OCI-LY1 (cell line): ENCODE measurements at regions not wholly inside any gene's neighbourhood (a gene's known extent, or its start where the extent isn't known, plus 50 kb on each side); places are given as distances from the start of the nearest gene placed in this dataset.

ENCODE experiments used
- H2AFZ ChIP-seq: fragments of 200-600 bp; sonication (generic), shearing (Covaris generic); 2 replicates; pipeline ENCODE4 v1.6.0; 2014; ENCODE audit warnings: antibody characterized with exemption, mild to moderate bottlenecking, low read length
- H3F3A ChIP-seq: fragments of 200-600 bp; sonication (generic), shearing (Covaris generic); 2 replicates; pipeline ENCODE4 v1.6.0; 2014; ENCODE audit warnings: mild to moderate bottlenecking, antibody characterized with exemption, low read length, moderate library complexity; ENCODE audit not compliant: insufficient read depth
- H3K27ac ChIP-seq: fragments of 200-600 bp; sonication (generic); 2 replicates; pipeline ENCODE4 v1.5.1; 2014; ENCODE audit warnings: low read length, mixed run types, mild to moderate bottlenecking, low read depth; ENCODE audit not compliant: poor library complexity, severe bottlenecking
- H3K27me3 ChIP-seq: fragments of 200-600 bp; sonication (generic); 2 replicates; pipeline ENCODE4 v1.6.0; 2014; ENCODE audit warnings: antibody characterized with exemption, mild to moderate bottlenecking, low read length, moderate library complexity; ENCODE audit not compliant: insufficient read depth
- H3K36me3 ChIP-seq: fragments of 200-600 bp; sonication (generic); 2 replicates; pipeline ENCODE4 v1.6.1; 2014; ENCODE audit warnings: mild to moderate bottlenecking, antibody characterized with exemption, low read length, moderate library complexity, mixed read lengths; ENCODE audit not compliant: insufficient read depth
- H3K4me1 ChIP-seq: fragments of 200-600 bp; sonication (generic); 2 replicates; pipeline ENCODE4 v1.5.1; 2014; ENCODE audit warnings: mild to moderate bottlenecking, low read length, moderate library complexity; ENCODE audit not compliant: insufficient read depth, severe bottlenecking
- H3K4me2 ChIP-seq: fragments of 200-600 bp; sonication (generic), shearing (Covaris generic); 2 replicates; pipeline ENCODE4 v1.6.1; 2014; ENCODE audit warnings: low read length
- H3K4me3 ChIP-seq: fragments of 200-600 bp; sonication (generic); 2 replicates; pipeline ENCODE4 v1.5.1; 2014; ENCODE audit warnings: low read length, low read depth, mild to moderate bottlenecking, mixed read lengths; ENCODE audit not compliant: poor library complexity, severe bottlenecking
- H3K79me2 ChIP-seq: fragments of 200-600 bp; shearing (Covaris generic); 2 replicates; pipeline ENCODE4 v1.6.1; 2016; ENCODE audit warnings: mixed run types, low read length, mixed read lengths; ENCODE audit not compliant: insufficient read depth
- H3K9ac ChIP-seq: fragments of 200-600 bp; sonication (generic), shearing (Covaris generic); 2 replicates; pipeline ENCODE4 v1.6.1; 2014; ENCODE audit warnings: mild to moderate bottlenecking, low read length, mixed read lengths
- H3K9me2 ChIP-seq: fragments of 200-600 bp; sonication (generic), shearing (Covaris generic); 2 replicates; pipeline ENCODE4 v1.6.1; 2014; ENCODE audit warnings: low read depth, mild to moderate bottlenecking, low read length, mixed read lengths
- H3K9me3 ChIP-seq: fragments of 200-600 bp; shearing (Covaris generic); 2 replicates; pipeline ENCODE4 v1.6.1; 2014; ENCODE audit warnings: low read length, mixed read lengths
- H4K20me1 ChIP-seq: fragments of 200-600 bp; sonication (generic), shearing (Covaris generic); 2 replicates; pipeline ENCODE4 v1.6.0; 2016; ENCODE audit warnings: mild to moderate bottlenecking, low read length; ENCODE audit not compliant: insufficient read depth
- CTCF ChIP-seq: fragments of 200-600 bp; sonication (generic), shearing (Covaris generic); IDR thresholded peaks from 2 replicates; pipeline ENCODE4 v1.5.1; 2017; ENCODE audit warnings: mild to moderate bottlenecking, antibody characterized with exemption, low read length, moderate library complexity, mixed read lengths
- EZH2 ChIP-seq: fragments of 200-600 bp; sonication (generic), shearing (Covaris generic); IDR thresholded peaks from 2 replicates; pipeline ENCODE4 v1.8.0; 2017; ENCODE audit warnings: borderline replicate concordance, mixed run types, mild to moderate bottlenecking, antibody characterized with exemption, low read length, moderate library complexity, mixed read lengths

GRCh38 chr11:128318856-128319474, 268.4 kb downstream of the ETS1 start:
- no peak overlapping the region for H3K4me3 ChIP-seq
- no peaks in the 10 kb centered on the region for H3K79me2 ChIP-seq
- peaks cover 8% of the 10 kb centered on the region for H3K4me1 ChIP-seq
- H2AFZ ChIP-seq: no peak overlapping the region
- H3K4me2 ChIP-seq: no peak overlapping the region
- H3K27ac ChIP-seq: no peak overlapping the region
- H3K27me3 ChIP-seq: no peaks in the 10 kb centered on the region
- H3K9ac ChIP-seq: no peak overlapping the region
- no peaks in the 10 kb centered on the region for H3F3A ChIP-seq
- no peaks in the 10 kb centered on the region; the same call in 1 of the 2 replicates for H3K36me3 ChIP-seq
- no peaks in the 10 kb centered on the region for H4K20me1 ChIP-seq
- no peaks in the 10 kb centered on the region for H3K9me2 ChIP-seq
- TF ChIP-seq EZH2 (no peak), CTCF (no peak)
- no peaks in the 10 kb centered on the region for H3K9me3 ChIP-seq

GRCh38 chr11:128316541-128317227, 270.7 kb downstream of the ETS1 start:
- Histone ChIP-seq H3K4me3 (no peak overlapping the region), H3K4me1 (no peaks in the 10 kb centered on the region), H3K9me2 (no peaks in the 10 kb centered on the region), H3K27ac (no peak overlapping the region), H3K4me2 (no peak overlapping the region), H3K9me3 (no peaks in the 10 kb centered on the region), H3K79me2 (no peaks in the 10 kb centered on the region), H4K20me1 (no peaks in the 10 kb centered on the region), H3K9ac (no peak overlapping the region), H3K27me3 (no peaks in the 10 kb centered on the region), H3K36me3 (no peaks in the 10 kb centered on the region; the same call in 1 of the 2 replicates), H3F3A (no peaks in the 10 kb centered on the region), H2AFZ (no peak overlapping the region)
- TF ChIP-seq CTCF: no peak
- TF ChIP-seq EZH2: no peak

GRCh38 chr11:128315933-128316332, 271.4 kb downstream of the ETS1 start:
- Histone ChIP-seq H3K27ac (no peak overlapping the region), H3K4me3 (no peak overlapping the region), H3K4me2 (no peak overlapping the region), H3K9me3 (no peaks in the 10 kb centered on the region), H3K9me2 (no peaks in the 10 kb centered on the region), H3K79me2 (no peaks in the 10 kb centered on the region), H3F3A (no peaks in the 10 kb centered on the region), H3K36me3 (no peaks in the 10 kb centered on the region; the same call in 1 of the 2 replicates), H4K20me1 (no peaks in the 10 kb centered on the region), H3K9ac (no peak overlapping the region), H3K27me3 (no peaks in the 10 kb centered on the region), H3K4me1 (no peaks in the 10 kb centered on the region), H2AFZ (no peak overlapping the region)
- TF ChIP-seq EZH2: no peak
- no peak for TF ChIP-seq CTCF
